Breast epithelium (tissue), 3 donors: ENCODE measurements at regions not wholly inside any gene's neighbourhood (a gene's known extent, or its start where the extent isn't known, plus 50 kb on each side); places are given as distances from the start of the nearest gene placed in this dataset.

Experiments used
- POLR2A ChIP-seq: fragments of 450-650 bp; IDR thresholded peaks from one replicate; pipeline ENCODE4 v1.6.1; 2016; ENCODE audit warnings: antibody characterized with exemption, mild to moderate bottlenecking, moderate library complexity
- POLR2AphosphoS5 ChIP-seq, 3 donors: sonication (generic); formaldehyde crosslinking; IDR thresholded peaks; one replicate each; pipeline ENCODE4 v1.6.1; 2017; ENCODE audit warnings: antibody characterized with exemption in 3 of 3
- TF ChIP-seq, protein P1 (sequence below), 3 donors: fragments of 450-650 bp; IDR thresholded peaks; one replicate each; pipeline ENCODE4 v1.5.1; 2016 to 2017; ENCODE audit warnings: antibody characterized with exemption in 3 of 3, mild to moderate bottlenecking in 3 of 3, moderate library complexity in 3 of 3

GRCh38 chr4:81915430-81915829, 443.7 kb upstream of the RASGEF1B start:
- TF ChIP-seq, protein P1, sequence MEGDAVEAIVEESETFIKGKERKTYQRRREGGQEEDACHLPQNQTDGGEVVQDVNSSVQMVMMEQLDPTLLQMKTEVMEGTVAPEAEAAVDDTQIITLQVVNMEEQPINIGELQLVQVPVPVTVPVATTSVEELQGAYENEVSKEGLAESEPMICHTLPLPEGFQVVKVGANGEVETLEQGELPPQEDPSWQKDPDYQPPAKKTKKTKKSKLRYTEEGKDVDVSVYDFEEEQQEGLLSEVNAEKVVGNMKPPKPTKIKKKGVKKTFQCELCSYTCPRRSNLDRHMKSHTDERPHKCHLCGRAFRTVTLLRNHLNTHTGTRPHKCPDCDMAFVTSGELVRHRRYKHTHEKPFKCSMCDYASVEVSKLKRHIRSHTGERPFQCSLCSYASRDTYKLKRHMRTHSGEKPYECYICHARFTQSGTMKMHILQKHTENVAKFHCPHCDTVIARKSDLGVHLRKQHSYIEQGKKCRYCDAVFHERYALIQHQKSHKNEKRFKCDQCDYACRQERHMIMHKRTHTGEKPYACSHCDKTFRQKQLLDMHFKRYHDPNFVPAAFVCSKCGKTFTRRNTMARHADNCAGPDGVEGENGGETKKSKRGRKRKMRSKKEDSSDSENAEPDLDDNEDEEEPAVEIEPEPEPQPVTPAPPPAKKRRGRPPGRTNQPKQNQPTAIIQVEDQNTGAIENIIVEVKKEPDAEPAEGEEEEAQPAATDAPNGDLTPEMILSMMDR (IDR thresholded peaks at IDR 0.05) = no peak
- TF ChIP-seq POLR2A (no peak), POLR2AphosphoS5 (IDR thresholded peaks at IDR 0.05) (no peak)
